ENCODE measurements at regions not wholly inside any gene's neighbourhood (a gene's known extent, or its start where the extent isn't known, plus 50 kb on each side); places are given as distances from the start of the nearest gene placed in this dataset.
"Not testable (repeated sequence)": the region's sequence is repeated elsewhere in the genome, so short reads cannot be mapped to it uniquely, and the experiment has no call there.

GRCh38 chr11:128018692-128019091 lies 568.7 kb downstream of the ETS1 start:
- no peak for DNase-seq

GRCh38 chr11:128005562-128005961 lies 581.8 kb downstream of the ETS1 start:
- no peak for DNase-seq

- DNase-seq, result no peak
Observed at GRCh38 chr11:127998421-127998820, 588.9 kb downstream of the ETS1 start.

- no peak for DNase-seq
Observed at GRCh38 chr11:127997594-127997993, 589.8 kb downstream of the ETS1 start.

DNA sequence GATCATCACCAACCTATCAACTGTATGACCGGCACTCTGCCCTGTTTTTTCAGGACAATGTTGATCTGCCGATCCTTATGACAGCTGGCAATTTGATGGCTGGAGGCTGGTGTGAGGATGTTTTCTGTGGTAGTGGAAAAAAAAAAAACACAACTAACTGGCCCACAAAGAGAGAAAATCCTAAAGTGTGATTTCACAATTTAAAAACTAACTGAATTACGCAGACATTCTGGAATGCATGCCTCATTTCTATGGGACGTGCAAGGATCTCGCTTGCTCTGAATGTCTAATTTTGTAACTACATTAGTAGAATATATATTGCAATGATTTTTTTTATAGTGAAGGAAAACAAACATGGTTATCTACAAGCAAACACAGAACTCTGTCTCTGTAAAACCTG lies 590.5 kb downstream of the ETS1 start:
- no peak for DNase-seq

DNA sequence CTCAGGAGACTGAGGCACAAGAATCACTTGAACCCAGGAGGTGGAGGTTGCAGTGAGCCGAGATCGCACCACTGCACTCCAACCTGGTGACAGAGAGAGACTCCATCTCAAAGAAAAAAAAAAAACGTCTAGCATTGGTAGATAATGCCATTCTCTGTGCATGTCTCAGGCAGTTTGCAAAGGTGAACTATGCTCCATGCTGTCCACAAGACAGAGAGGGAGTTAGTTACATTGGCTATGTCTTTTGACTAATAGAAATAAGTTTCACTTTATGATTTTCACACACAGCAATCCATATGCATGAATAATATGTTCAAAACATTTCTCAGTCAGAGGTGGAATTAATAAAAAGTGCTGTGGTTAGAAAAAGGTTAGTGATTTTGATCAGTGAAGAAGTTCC lies 591.4 kb downstream of the ETS1 start:
- DNase-seq, result no peak

- DNase-seq, result no peak
Observed at GRCh38 chr11:127994736-127995135, 592.6 kb downstream of the ETS1 start.

- no peak for DNase-seq
Observed at GRCh38 chr11:127993788-127994187, 593.6 kb downstream of the ETS1 start.

- no peak for DNase-seq
Observed at GRCh38 chr11:127993281-127993680, 594.1 kb downstream of the ETS1 start.

DNA sequence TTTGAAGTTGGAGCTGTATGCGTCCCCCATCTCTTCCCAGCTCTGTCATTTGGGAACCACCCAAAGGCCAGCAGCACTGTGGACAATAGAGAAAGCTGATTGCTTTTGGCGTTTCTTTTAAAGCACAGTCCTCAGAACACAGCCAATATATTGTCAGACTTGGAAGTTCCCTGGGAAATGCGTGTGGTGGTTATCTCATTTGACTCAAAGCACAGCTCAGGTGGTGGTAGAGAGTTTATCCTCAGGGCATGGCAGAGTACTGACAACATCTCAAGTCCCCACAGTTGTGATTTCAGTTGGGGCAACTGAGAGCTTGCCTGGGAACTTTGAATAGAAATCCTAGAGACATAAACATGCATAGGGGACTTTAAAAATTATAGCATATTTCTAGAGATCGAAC lies 601.3 kb downstream of the ETS1 start:
- DNase-seq, result no peak

DNA sequence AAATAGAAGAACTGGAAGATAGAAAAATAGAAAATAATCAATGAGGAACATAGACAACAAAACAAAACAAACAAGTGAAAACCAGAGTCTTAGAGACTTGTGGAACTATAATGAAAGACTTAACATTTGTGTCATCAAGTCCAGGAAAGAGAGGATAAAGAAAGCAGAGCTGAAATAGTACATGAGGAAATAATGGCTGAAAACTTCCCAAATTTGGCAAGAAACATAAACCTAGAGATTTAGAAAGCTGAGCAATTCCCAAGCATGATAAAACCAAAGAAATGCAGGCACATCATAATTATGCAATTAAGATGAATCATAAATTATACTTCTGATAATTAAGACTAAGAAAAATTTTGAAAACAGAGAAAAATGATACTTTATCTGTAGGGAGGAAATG lies 614.5 kb downstream of the ETS1 start:
- DNase-seq, result no peak

DNA sequence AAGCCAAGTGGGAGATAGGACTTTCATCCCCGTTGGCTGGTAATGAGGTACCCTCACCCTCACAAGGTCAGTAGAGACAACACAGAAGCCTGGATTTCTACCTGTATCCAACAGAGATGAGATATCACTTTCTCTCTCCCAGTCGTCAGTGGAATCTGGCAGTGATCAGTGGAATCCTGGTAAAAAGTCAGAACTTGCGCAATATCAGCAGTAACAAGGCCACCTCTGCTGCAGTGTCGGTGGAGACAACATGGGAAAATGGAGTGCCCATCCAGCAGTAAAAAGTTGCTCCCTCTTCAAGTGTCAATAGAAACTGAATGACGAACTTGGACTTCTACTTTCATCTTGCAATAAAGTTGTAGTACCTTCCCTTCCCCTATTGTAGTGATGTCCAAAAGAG lies 615.9 kb downstream of the ETS1 start:
- DNase-seq, result no peak

GRCh38 chr11:127966821-127967220 lies 620.5 kb downstream of the ETS1 start:
- no peak for DNase-seq

GRCh38 chr11:127965939-127966668 lies 621.3 kb downstream of the ETS1 start:
- DNase-seq, result no peak

- no peak for DNase-seq
Observed at GRCh38 chr11:127962416-127962815, 624.9 kb downstream of the ETS1 start.

DNA sequence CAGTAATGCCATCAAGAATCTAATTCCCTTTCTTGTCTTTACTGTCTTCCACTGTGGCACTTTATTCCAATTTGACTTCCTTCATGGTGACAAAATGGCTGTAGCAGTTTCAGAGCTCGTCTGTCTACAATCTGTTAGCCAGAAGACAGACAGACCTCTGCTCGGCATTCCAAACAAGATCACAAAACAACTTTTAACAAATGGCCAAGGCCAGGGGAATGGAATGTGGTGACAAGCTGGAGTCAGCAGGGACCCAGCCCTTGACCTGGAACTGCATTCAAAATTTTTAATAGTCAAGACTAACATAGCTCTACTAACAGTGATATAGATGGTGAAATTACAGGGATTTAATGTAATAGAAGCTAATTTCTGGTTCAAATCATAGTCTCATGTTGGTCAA lies 637.2 kb downstream of the ETS1 start:
- DNase-seq, result no peak

GRCh38 chr11:127943763-127944162 lies 643.6 kb downstream of the ETS1 start:
- DNase-seq, result no peak

DNA sequence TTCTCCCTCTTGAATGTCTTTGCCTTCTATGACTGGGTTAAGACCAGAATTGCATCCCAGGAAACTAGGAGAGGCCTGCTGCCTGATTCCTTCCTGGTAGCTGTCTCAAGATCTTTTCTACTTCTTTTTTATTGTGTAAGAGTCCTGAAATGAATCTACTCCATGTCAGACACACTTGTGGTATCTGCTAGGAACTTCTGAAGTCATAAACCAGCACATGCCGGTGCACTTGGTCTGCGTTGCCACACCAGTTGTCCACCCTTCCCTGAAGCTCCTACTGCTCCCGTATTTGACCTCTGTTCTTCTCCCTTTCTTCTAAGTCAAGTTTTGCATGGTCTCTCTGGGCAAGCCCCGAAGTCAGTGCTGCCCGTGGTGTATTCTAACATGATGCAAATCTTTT lies 644.2 kb downstream of the ETS1 start:
- no peak for DNase-seq

DNA sequence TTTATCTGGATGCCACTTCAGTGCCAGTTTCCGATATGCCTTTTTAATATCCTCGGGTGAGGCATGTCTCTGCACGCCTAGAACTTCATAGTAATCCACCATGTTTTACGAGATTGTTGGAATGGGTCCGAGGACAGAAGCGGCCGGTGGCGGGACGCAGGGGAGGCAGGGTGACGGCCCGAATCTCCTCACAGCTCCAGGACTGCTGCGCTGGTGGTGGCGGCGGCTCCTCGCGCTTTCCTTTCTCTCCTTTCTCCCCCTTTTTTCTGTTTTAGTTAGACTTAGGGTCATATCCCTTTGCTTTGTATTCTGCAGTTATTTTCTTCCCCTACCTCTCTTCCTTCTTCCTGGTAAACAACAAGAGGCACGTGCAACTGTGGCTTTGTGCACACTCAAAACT lies 645.8 kb downstream of the ETS1 start:
- DNase-seq, result not testable (repeated sequence)

DNA sequence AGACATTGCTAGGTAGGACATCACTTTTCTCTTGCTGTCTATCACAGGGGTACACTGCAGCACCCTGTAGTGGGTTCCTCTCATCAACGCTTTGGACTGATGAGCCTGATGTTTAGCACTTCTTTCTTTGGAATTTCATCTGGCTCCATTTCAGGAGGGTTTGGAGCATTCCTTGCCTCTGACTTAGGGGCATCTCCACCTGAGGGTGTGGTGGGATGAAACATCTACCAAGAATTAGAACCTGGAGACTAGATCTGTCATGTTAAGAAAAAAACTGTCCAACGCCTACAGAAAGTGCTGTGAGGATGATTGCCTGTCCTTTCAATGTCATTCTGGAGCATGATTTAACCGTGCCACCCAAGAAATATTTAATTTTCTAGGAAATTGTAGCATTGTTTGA lies 648.4 kb downstream of the ETS1 start:
- no peak for DNase-seq

DNA sequence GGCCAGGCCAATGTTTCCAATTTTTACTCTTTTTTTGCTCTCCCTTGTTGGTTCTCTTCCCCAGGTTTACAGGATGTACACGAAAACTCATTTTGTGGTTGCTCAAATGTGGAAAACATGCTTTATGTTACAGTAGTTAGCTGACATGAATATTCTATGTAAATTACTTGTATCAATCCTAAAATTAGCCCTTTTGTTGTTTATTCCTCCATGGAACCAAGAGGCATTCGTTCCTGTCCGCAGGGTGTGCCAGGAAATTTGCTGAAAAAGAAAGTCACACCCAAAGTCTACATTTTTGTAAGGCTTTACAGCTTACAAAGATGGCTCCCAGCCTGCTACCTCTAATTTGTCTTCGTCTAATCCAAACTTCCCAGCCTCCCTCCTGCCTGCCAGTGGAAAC lies 652.3 kb downstream of the ETS1 start:
- DNase-seq, result no peak

DNA sequence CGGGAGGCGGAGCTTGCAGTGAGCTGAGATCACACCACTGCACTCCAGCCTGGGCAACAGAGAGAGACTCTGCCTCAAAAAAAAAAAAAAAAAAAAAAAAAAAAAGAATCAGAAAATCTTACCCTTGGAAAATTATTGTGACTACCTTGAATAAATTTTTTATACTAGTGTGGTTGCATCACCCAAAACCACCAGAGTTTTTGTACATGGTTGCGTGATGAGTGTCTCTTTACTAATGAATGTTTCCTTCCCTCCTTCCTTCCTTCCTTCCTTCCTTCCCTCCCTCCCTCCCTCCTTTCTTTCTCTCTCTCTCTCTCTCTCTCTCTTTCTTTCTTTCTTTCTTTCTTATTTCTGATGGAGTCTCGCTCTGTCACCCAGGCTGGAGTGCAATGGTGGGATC lies 653.4 kb downstream of the ETS1 start:
- DNase-seq, result not testable (repeated sequence)

- no peak for DNase-seq
Observed at GRCh38 chr11:127931803-127932202, 655.6 kb downstream of the ETS1 start.

- DNase-seq, result no peak
Observed at GRCh38 chr11:127926721-127927120, 660.6 kb downstream of the ETS1 start.

- DNase-seq, result no peak
Observed at GRCh38 chr11:127925475-127925874, 661.9 kb downstream of the ETS1 start.

All from SHP77 (cell line).